ENCODE measurements at regions not wholly inside any gene's neighbourhood (a gene's known extent, or its start where the extent isn't known, plus 50 kb on each side); places are given as distances from the start of the nearest gene placed in this dataset.

- no peak for TF ChIP-seq CTCF (IDR thresholded peaks at IDR 0.05; ENCODE audit: low read depth, low read length)
- in situ Hi-C loops (cut with HindIII; ENCODE audit: low sequenced_read_pairs), result no loop called here
- H3K4me3 ChIP-seq (ENCODE audit: low read depth, low read length), result no peak overlapping the region
- no peak for DNase-seq (ENCODE audit: low read depth, low spot score)
Observed at GRCh38 chr12:76627346-76628135, 68.0 kb upstream of the OSBPL8 start.

GRCh38 chr12:76628745-76629144, 69.2 kb upstream of the OSBPL8 start:
- no peak for DNase-seq (ENCODE audit: low read depth, low spot score)
- in situ Hi-C loops (cut with HindIII; ENCODE audit: low sequenced_read_pairs), result no loop called here
- TF ChIP-seq CTCF (IDR thresholded peaks at IDR 0.05; ENCODE audit: low read depth, low read length), result no peak
- no peak overlapping the region for H3K4me3 ChIP-seq (ENCODE audit: low read depth, low read length)

GRCh38 chr12:76631741-76632140, 72.2 kb upstream of the OSBPL8 start:
- in situ Hi-C loops (cut with HindIII; ENCODE audit: low sequenced_read_pairs), result no loop called here

GRCh38 chr12:76633415-76633814, 73.8 kb upstream of the OSBPL8 start:
- in situ Hi-C loops (cut with HindIII; ENCODE audit: low sequenced_read_pairs), result no loop called here
- TF ChIP-seq CTCF (IDR thresholded peaks at IDR 0.05; ENCODE audit: low read depth, low read length), result no peak
- H3K4me3 ChIP-seq (ENCODE audit: low read depth, low read length), result no peak overlapping the region
- DNase-seq (ENCODE audit: low read depth, low spot score), result no peak

More at GRCh38 chr12:76631741-76632140, 72.2 kb upstream of the OSBPL8 start:
- H3K4me3 ChIP-seq (ENCODE audit: low read depth, low read length), result no peak overlapping the region
- no peak for TF ChIP-seq CTCF (IDR thresholded peaks at IDR 0.05; ENCODE audit: low read depth, low read length)
- no peak for DNase-seq (ENCODE audit: low read depth, low spot score)

GRCh38 chr12:76634133-76634532, 74.6 kb upstream of the OSBPL8 start:
- TF ChIP-seq CTCF (IDR thresholded peaks at IDR 0.05; ENCODE audit: low read depth, low read length), result no peak

GRCh38 chr12:76636121-76636692, 76.6 kb upstream of the OSBPL8 start:
- peak; percentile 39 for DNase-seq (ENCODE audit: low read depth, low spot score)
- H3K4me3 ChIP-seq (ENCODE audit: low read depth, low read length), result no peak overlapping the region
- TF ChIP-seq CTCF (IDR thresholded peaks at IDR 0.05; ENCODE audit: low read depth, low read length), result no peak
- in situ Hi-C loops (cut with HindIII; ENCODE audit: low sequenced_read_pairs), result no loop called here

More at GRCh38 chr12:76634133-76634532, 74.6 kb upstream of the OSBPL8 start:
- no peak overlapping the region for H3K4me3 ChIP-seq (ENCODE audit: low read depth, low read length)
- in situ Hi-C loops (cut with HindIII; ENCODE audit: low sequenced_read_pairs), result no loop called here
- DNase-seq (ENCODE audit: low read depth, low spot score), result no peak

Data from astrocyte of the spinal cord (primary cell).